Peyer's patch (tissue), 4 donors: ENCODE measurements at regions not wholly inside any gene's neighbourhood (a gene's known extent, or its start where the extent isn't known, plus 50 kb on each side); places are given as distances from the start of the nearest gene placed in this dataset.

Experiments used
- CTCF ChIP-seq, 6 experiments: fragments of 450-650 bp in 4 of 6; fragments of 200-600 bp in 2 of 6; sonication (generic) in 1 of 6; IDR thresholded peaks; one replicate each; pipeline ENCODE4 v1.5.1; 2017 to 2019; ENCODE audit warnings: antibody characterized with exemption in 6 of 6, mild to moderate bottlenecking in 3 of 6, moderate library complexity in 1 of 6
- POLR2A ChIP-seq, 2 donors: fragments of 450-650 bp; IDR thresholded peaks; one replicate each; pipeline ENCODE4 v1.5.1; 2017; ENCODE audit warnings: antibody characterized with exemption in 2 of 2, mild to moderate bottlenecking in 2 of 2, moderate library complexity in 2 of 2

GRCh38 chr6:40700006-40700580 lies 112.9 kb upstream of the LRFN2 start:
- TF ChIP-seq CTCF (IDR thresholded peaks at IDR 0.05) (no peak), POLR2A (IDR thresholded peaks at IDR 0.05) (no peak)
